Thoracic aorta (tissue), 2 donors: ENCODE measurements at regions not wholly inside any gene's neighbourhood (a gene's known extent, or its start where the extent isn't known, plus 50 kb on each side); places are given as distances from the start of the nearest gene placed in this dataset.

ENCODE experiments used
- ATAC-seq: fragments of 150-250 bp; one replicate; pipeline ENCODE4 v1.8.0; 2017; ENCODE audit warnings: low read depth; ENCODE audit not compliant: insufficient number of reproducible peaks, low FRiP score
- DNase-seq: peaks from one replicate; pipeline ENCODE4 v3.0.0-alpha.2; 2020; ENCODE audit warnings: low spot score
- H3K27ac ChIP-seq, 2 donors: fragments of 200-600 bp; sonication (generic); 1 replicate in 1 of 2; 2 replicates in 1 of 2; pipeline ENCODE4 v1.5.1; 2016; ENCODE audit warnings: mild to moderate bottlenecking in 2 of 2, moderate library complexity in 2 of 2
- H3K27me3 ChIP-seq: fragments of 200-600 bp; sonication (generic); replicated peaks from 2 replicates; pipeline ENCODE4 v1.6.0; 2016; ENCODE audit warnings: mild to moderate bottlenecking; ENCODE audit not compliant: insufficient read depth
- H3K36me3 ChIP-seq: fragments of 200-600 bp; sonication (generic); one replicate; pipeline ENCODE4 v1.5.1; 2016
- H3K4me1 ChIP-seq, 2 donors: fragments of 200-600 bp; sonication (generic); 1 replicate in 1 of 2; 2 replicates in 1 of 2; pipeline versions ENCODE4 v1.5.1 to v1.6.0; 2016; ENCODE audit warnings: low read depth in 2 of 2, mild to moderate bottlenecking in 1 of 2; ENCODE audit not compliant: control insufficient read depth in 1 of 2
- H3K4me3 ChIP-seq: fragments of 200-600 bp; sonication (generic); 2 replicates; pipeline ENCODE4 v1.5.1; 2016; ENCODE audit warnings: mild to moderate bottlenecking
- H3K9me3 ChIP-seq: fragments of 200-600 bp; sonication (generic); 2 replicates; pipeline ENCODE4 v1.5.1; 2016
- CTCF ChIP-seq: fragments of 200-600 bp; sonication (generic); IDR thresholded peaks from one replicate; pipeline ENCODE4 v1.5.1; 2019; ENCODE audit warnings: antibody characterized with exemption

GRCh38 chr9:11758016-11758415 lies 935.2 kb upstream of the TYRP1 start:
- no peak overlapping the region for H3K27ac ChIP-seq
- ATAC-seq (no peak), DNase-seq (no peak)
- TF ChIP-seq CTCF = no peak
- H3K9me3 ChIP-seq = no peaks in the 10 kb centered on the region
- H3K36me3 ChIP-seq = no peaks in the 10 kb centered on the region
- H3K4me3 ChIP-seq = no peak overlapping the region
- H3K4me1 ChIP-seq = no peaks in the 10 kb centered on the region
- H3K27me3 ChIP-seq = no peaks in the 10 kb centered on the region

- DNase-seq (no peak), ATAC-seq (no peak)
- Histone ChIP-seq H3K4me3 (no peak overlapping the region), H3K27me3 (no peaks in the 10 kb centered on the region), H3K27ac (no peak overlapping the region), H3K9me3 (no peaks in the 10 kb centered on the region), H3K4me1 (no peaks in the 10 kb centered on the region), H3K36me3 (no peaks in the 10 kb centered on the region)
- no peak for TF ChIP-seq CTCF
Observed at GRCh38 chr9:11779971-11780370, 913.2 kb upstream of the TYRP1 start.

GRCh38 chr9:11792870-11793269 lies 900.3 kb upstream of the TYRP1 start:
- no peak overlapping the region for H3K4me3 ChIP-seq
- no peaks in the 10 kb centered on the region for H3K36me3 ChIP-seq
- no peak for ATAC-seq
- no peak for DNase-seq
- no peak overlapping the region for H3K27ac ChIP-seq
- H3K27me3 ChIP-seq = no peaks in the 10 kb centered on the region
- H3K9me3 ChIP-seq = no peaks in the 10 kb centered on the region
- no peaks in the 10 kb centered on the region for H3K4me1 ChIP-seq
- no peak for TF ChIP-seq CTCF

- no peaks in the 10 kb centered on the region for H3K4me1 ChIP-seq
- no peak for TF ChIP-seq CTCF
- H3K27ac ChIP-seq = no peak overlapping the region
- no peaks in the 10 kb centered on the region for H3K36me3 ChIP-seq
- no peaks in the 10 kb centered on the region for H3K9me3 ChIP-seq
- H3K27me3 ChIP-seq = no peaks in the 10 kb centered on the region
- no peak for ATAC-seq
- DNase-seq = no peak
- H3K4me3 ChIP-seq = no peak overlapping the region
Observed at GRCh38 chr9:11794984-11795383, 898.2 kb upstream of the TYRP1 start.

- DNase-seq = no peak
- Histone ChIP-seq H3K27ac (no peak overlapping the region), H3K36me3 (no peaks in the 10 kb centered on the region), H3K9me3 (no peaks in the 10 kb centered on the region), H3K27me3 (no peaks in the 10 kb centered on the region), H3K4me1 (no peaks in the 10 kb centered on the region), H3K4me3 (no peak overlapping the region)
- ATAC-seq = no peak
- TF ChIP-seq CTCF = no peak
Observed at GRCh38 chr9:11805969-11806368, 887.2 kb upstream of the TYRP1 start.
